Endothelial cell of umbilical vein (primary cell): ENCODE measurements at regions not wholly inside any gene's neighbourhood (a gene's known extent, or its start where the extent isn't known, plus 50 kb on each side); places are given as distances from the start of the nearest gene placed in this dataset.

Source experiments
- BruUV-seq: library from RNA; stranded (reverse); fragments of 400-500 nt; replicated peaks from 2 replicates; lab custom pipeline; 2021; lab: Mats Ljungman, UMichigan
- CTCF ChIA-PET: fragments of 300-600, 350-600 bp; sonication (Branson Sonifier 250); formaldehyde crosslinking; loops from one replicate; lab custom pipeline; 2021; ENCODE audit warnings: antibody characterized with exemption, inconsistent platforms; lab: Charles Lee
- POLR2A ChIA-PET: fragments of 300-600, 350-600 bp; sonication (Branson Sonifier 250); formaldehyde crosslinking; loops from one replicate; lab custom pipeline; 2021; ENCODE audit warnings: antibody characterized with exemption, inconsistent platforms; lab: Charles Lee
- DNase-seq: peaks from one replicate; pipeline ENCODE4 v3.0.0-alpha.2; 2011; ENCODE audit warnings: low read depth, low spot score
- FAIRE-seq: peaks from 2 replicates; lab custom pipeline; 2011; peaks lifted over from hg19 to GRCh38; lab: Jason Lieb, UNC
- H2AFZ ChIP-seq: 2 replicates; pipeline ENCODE4 v1.6.0; 2012; ENCODE audit warnings: low read depth, low read length, control low read depth, inconsistent platforms
- H3K27ac ChIP-seq: 2 replicates; pipeline ENCODE4 v1.5.1; 2011; ENCODE audit warnings: low read depth, mild to moderate bottlenecking, control low read depth, low read length, moderate library complexity; ENCODE audit not compliant: insufficient read depth
- H3K27me3 ChIP-seq, 2 experiments: 2 replicates each; pipeline versions ENCODE4 v1.6.0 to v1.6.1; 2011; ENCODE audit warnings: low read length in 2 of 2, mixed read lengths in 1 of 2; ENCODE audit not compliant: control insufficient read depth in 2 of 2, insufficient read depth in 2 of 2
- H3K36me3 ChIP-seq, 2 experiments: 2 replicates in 1 of 2; 3 replicates in 1 of 2; pipeline ENCODE4 v1.5.1; 2011; ENCODE audit warnings: low read length in 2 of 2, mild to moderate bottlenecking in 1 of 2, moderate library complexity in 1 of 2; ENCODE audit not compliant: control insufficient read depth in 2 of 2, insufficient read depth in 2 of 2; ENCODE audit errors: extremely low read depth in 1 of 2
- H3K4me1 ChIP-seq: 3 replicates; pipeline ENCODE4 v1.5.1; 2011; ENCODE audit warnings: mild to moderate bottlenecking, low read length; ENCODE audit not compliant: control insufficient read depth, insufficient read depth; ENCODE audit errors: extremely low read depth
- H3K4me2 ChIP-seq: 2 replicates; pipeline ENCODE4 v1.6.1; 2011; ENCODE audit warnings: low read length, control low read depth, mixed read lengths; ENCODE audit not compliant: insufficient read depth
- H3K4me3 ChIP-seq, 3 experiments: fragments of 200-600 bp in 1 of 3; sonication (generic), shearing (Covaris generic) in 1 of 3; replicated peaks in 1 of 3; 2 replicates each; pipeline ENCODE4 v1.5.1; 2011 to 2016; ENCODE audit warnings: control low read depth in 3 of 3, low read length in 3 of 3, mild to moderate bottlenecking in 2 of 3, inconsistent platforms in 1 of 3, low read depth in 1 of 3, moderate library complexity in 1 of 3; ENCODE audit not compliant: insufficient read depth in 1 of 3
- H3K79me2 ChIP-seq: 2 replicates; pipeline ENCODE4 v1.6.0; 2012; ENCODE audit warnings: low read length, inconsistent platforms; ENCODE audit not compliant: control insufficient read depth, insufficient read depth
- H3K9ac ChIP-seq: replicated peaks from 2 replicates; pipeline ENCODE3; 2011; ENCODE audit warnings: low read length, control low read depth; ENCODE audit not compliant: insufficient read depth; ENCODE audit errors: extremely low read depth
- H3K9me1 ChIP-seq: replicated peaks from 3 replicates; pipeline ENCODE4 v1.6.0; 2011; ENCODE audit warnings: mild to moderate bottlenecking, low read length; ENCODE audit not compliant: control insufficient read depth, insufficient read depth; ENCODE audit errors: extremely low read depth
- H3K9me3 ChIP-seq: replicated peaks from 2 replicates; pipeline ENCODE4 v1.5.1; 2012; ENCODE audit warnings: low read length, inconsistent platforms; ENCODE audit not compliant: control insufficient read depth, insufficient read depth
- H4K20me1 ChIP-seq: replicated peaks from 2 replicates; pipeline ENCODE3; 2011; ENCODE audit warnings: mild to moderate bottlenecking, low read length; ENCODE audit not compliant: control insufficient read depth, insufficient read depth; ENCODE audit errors: extremely low read depth
- CTCF ChIP-seq, 2 donors: IDR thresholded peaks; 1 replicate in 1 of 2; 2 replicates in 1 of 2; pipeline ENCODE4 v1.5.1; 2011; ENCODE audit warnings: low read length in 2 of 2, mild to moderate bottlenecking in 2 of 2, moderate library complexity in 2 of 2, control low read depth in 1 of 2, inconsistent platforms in 1 of 2, low read depth in 1 of 2; ENCODE audit not compliant: insufficient read depth in 1 of 2; ENCODE audit errors: extremely low read depth in 1 of 2
- EZH2 ChIP-seq: IDR thresholded peaks from 2 replicates; pipeline ENCODE4 v1.6.1; 2012; ENCODE audit warnings: borderline replicate concordance, low read depth, mild to moderate bottlenecking, moderate library complexity, low read length, inconsistent platforms; ENCODE audit not compliant: severe bottlenecking
- FOS ChIP-seq: IDR thresholded peaks from 2 replicates; pipeline ENCODE4 v1.6.1; 2011; ENCODE audit warnings: mild to moderate bottlenecking, low read length, moderate library complexity, borderline replicate concordance; ENCODE audit not compliant: insufficient read depth
- GATA2 ChIP-seq: IDR thresholded peaks from 2 replicates; pipeline ENCODE4 v1.7.0; 2011; ENCODE audit warnings: low read depth, mild to moderate bottlenecking, moderate library complexity, mixed read lengths, low read length; ENCODE audit not compliant: insufficient read length, insufficient read depth
- JUN ChIP-seq: IDR thresholded peaks from 2 replicates; pipeline ENCODE4 v1.6.1; 2011; ENCODE audit warnings: borderline replicate concordance, low read depth; ENCODE audit not compliant: insufficient read length, insufficient read depth
- MYC ChIP-seq: IDR thresholded peaks from one replicate; pipeline ENCODE4 v1.6.1; 2011; ENCODE audit warnings: mild to moderate bottlenecking, low read depth, low read length
- POLR2A ChIP-seq: IDR thresholded peaks from 2 replicates; pipeline ENCODE4 v1.6.1; 2012; ENCODE audit warnings: low read depth, mild to moderate bottlenecking, control low read depth, low read length
- POLR2AphosphoS5 ChIP-seq: IDR thresholded peaks from 2 replicates; pipeline ENCODE4 v1.6.1; 2012; ENCODE audit warnings: low read depth, mild to moderate bottlenecking, control low read depth, low read length, moderate library complexity; ENCODE audit not compliant: insufficient read depth
- dilution Hi-C: fragments of 300-500 bp; cut with MboI; formaldehyde crosslinking; loops from one replicate; pipeline ENCODE4 v1.15.0; 2019; ENCODE audit warnings: low sequenced_read_pairs; ENCODE audit not compliant: extremely low pct_ligation_motif_present
- intact Hi-C: fragments of 100-400 bp; cut with micrococcal nuclease; formaldehyde crosslinking; loops from one replicate; pipeline ENCODE4 v1.10.0; 2022
- TF ChIP-seq, protein P1 (sequence below): IDR thresholded peaks from 2 replicates; pipeline ENCODE4 v1.6.1; 2011; ENCODE audit not compliant: insufficient read depth, insufficient read length

DNA sequence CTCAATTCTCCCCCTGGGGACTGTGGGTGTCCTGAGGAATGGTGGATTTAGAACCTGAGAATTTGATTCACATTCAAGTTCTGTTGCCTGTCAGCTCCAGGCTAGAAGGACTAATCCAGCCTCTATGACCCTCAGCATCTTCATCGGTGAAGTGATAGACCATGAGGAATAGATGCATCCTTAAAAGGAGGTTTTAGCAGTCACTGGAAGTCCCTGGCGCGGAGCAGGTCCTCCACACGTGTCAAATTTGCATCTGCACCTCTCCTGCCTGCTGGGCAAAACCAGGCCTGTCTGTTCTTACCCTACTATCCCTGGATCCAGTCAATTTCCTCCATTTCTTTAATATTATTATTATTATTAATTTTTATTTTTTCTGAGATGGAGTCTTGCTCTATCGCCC is 808.4 kb downstream of the TBC1D22A start:
- no peak overlapping the region for H2AFZ ChIP-seq
- H3K4me3 ChIP-seq: no peak overlapping the region
- no peak overlapping the region for H3K9ac ChIP-seq
- no peak overlapping the region for H3K27ac ChIP-seq
- H4K20me1 ChIP-seq: no peaks in the 10 kb centered on the region
- no peaks in the 10 kb centered on the region for H3K4me1 ChIP-seq
- ChIA-PET CTCF (no interaction called here), POLR2A (no interaction called here)
- no peaks in the 10 kb centered on the region for H3K27me3 ChIP-seq
- intact Hi-C loops (no loop called here), dilution Hi-C loops (no loop called here)
- no TSS peak for BruUV-seq
- H3K9me1 ChIP-seq: no peaks in the 10 kb centered on the region
- FAIRE-seq (no peak), DNase-seq (no peak)
- no peaks in the 10 kb centered on the region for H3K79me2 ChIP-seq
- TF ChIP-seq POLR2AphosphoS5: no peak
- H3K9me3 ChIP-seq: peaks cover 8% of the 10 kb centered on the region
- no peaks in the 10 kb centered on the region for H3K36me3 ChIP-seq
- H3K4me2 ChIP-seq: no peak overlapping the region

DNA sequence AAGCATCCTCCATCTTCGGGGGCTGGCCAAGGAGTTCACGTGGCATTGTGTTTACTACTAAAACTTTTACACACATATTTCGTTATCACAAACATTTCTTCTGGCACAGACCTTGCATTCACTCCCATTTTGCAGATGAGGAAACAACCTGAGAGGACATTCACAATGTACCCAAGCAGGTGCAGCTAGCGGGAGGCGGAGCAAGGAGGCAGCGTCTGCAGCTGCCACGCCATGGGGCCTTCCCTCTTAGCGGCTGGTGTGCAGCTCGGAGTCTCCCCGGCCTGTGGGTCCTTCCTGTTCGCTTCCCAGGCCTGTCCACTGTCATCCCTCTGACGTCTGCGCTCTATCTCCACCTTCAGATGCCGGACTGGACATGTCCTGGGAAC is 807.8 kb downstream of the TBC1D22A start:
- Histone ChIP-seq H3K36me3 (no peaks in the 10 kb centered on the region), H2AFZ (no peak overlapping the region), H3K79me2 (no peaks in the 10 kb centered on the region), H3K9me3 (peaks cover 5% of the 10 kb centered on the region), H3K9ac (no peak overlapping the region), H3K4me2 (no peak overlapping the region), H4K20me1 (no peaks in the 10 kb centered on the region), H3K27ac (no peak overlapping the region), H3K4me1 (no peaks in the 10 kb centered on the region), H3K9me1 (no peaks in the 10 kb centered on the region), H3K4me3 (no peak overlapping the region), H3K27me3 (no peaks in the 10 kb centered on the region)
- dilution Hi-C loops (no loop called here), intact Hi-C loops (no loop called here)
- DNase-seq (no peak), FAIRE-seq (no peak)
- ChIA-PET POLR2A (no interaction called here), CTCF (no interaction called here)
- TF ChIP-seq EZH2 (no peak), GATA2 (no peak), CTCF (IDR thresholded peaks at IDR 0.05; ENCODE audit: extremely low read depth in 1 of 2, insufficient read depth in 1 of 2, low read depth in 1 of 2, low read length in 2 of 2) (no peak), FOS (no peak), POLR2A (no peak), POLR2AphosphoS5 (no peak), MYC (no peak), JUN (no peak)
- TF ChIP-seq, protein P1, sequence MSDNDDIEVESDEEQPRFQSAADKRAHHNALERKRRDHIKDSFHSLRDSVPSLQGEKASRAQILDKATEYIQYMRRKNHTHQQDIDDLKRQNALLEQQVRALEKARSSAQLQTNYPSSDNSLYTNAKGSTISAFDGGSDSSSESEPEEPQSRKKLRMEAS: no peak
- BruUV-seq: no TSS peak
